ENCODE measurements at regions not wholly inside any gene's neighbourhood (a gene's known extent, or its start where the extent isn't known, plus 50 kb on each side); places are given as distances from the start of the nearest gene placed in this dataset.

GRCh38 chr3:117762621-117763037, 1053.0 kb downstream of the TUSC7 start:
- DNase-seq (ENCODE audit: low read depth), result no peak

GRCh38 chr3:117763561-117763960, 1054.0 kb downstream of the TUSC7 start:
- no peak for DNase-seq (ENCODE audit: low read depth)

GRCh38 chr3:117768581-117768980, 1059.0 kb downstream of the TUSC7 start:
- DNase-seq (ENCODE audit: low read depth), result no peak

- no peak for DNase-seq (ENCODE audit: low read depth)
Measured at GRCh38 chr3:117774130-117774529, 1064.6 kb downstream of the TUSC7 start.

- no peak for DNase-seq (ENCODE audit: low read depth)
Measured at GRCh38 chr3:117786349-117786748, 1076.8 kb downstream of the TUSC7 start.

- no peak for DNase-seq (ENCODE audit: low read depth)
Measured at GRCh38 chr3:117788061-117788460, 1078.5 kb downstream of the TUSC7 start.

- no peak for DNase-seq (ENCODE audit: low read depth)
Measured at GRCh38 chr3:117788506-117788905, 1078.9 kb downstream of the TUSC7 start.

- no peak for DNase-seq (ENCODE audit: low read depth)
Measured at GRCh38 chr3:117790235-117790987, 1080.8 kb downstream of the TUSC7 start.

GRCh38 chr3:117793622-117794265, 1084.2 kb downstream of the TUSC7 start:
- DNase-seq (ENCODE audit: low read depth), result no peak

- DNase-seq (ENCODE audit: low read depth), result no peak
Measured at GRCh38 chr3:117798221-117798620, 1088.6 kb downstream of the TUSC7 start.

- DNase-seq (ENCODE audit: low read depth), result no peak
Measured at GRCh38 chr3:117798687-117799386, 1089.3 kb downstream of the TUSC7 start.

- DNase-seq (ENCODE audit: low read depth), result no peak
Measured at GRCh38 chr3:117799387-117799735, 1089.8 kb downstream of the TUSC7 start.

- no peak for DNase-seq (ENCODE audit: low read depth)
Measured at GRCh38 chr3:117801912-117802239, 1092.3 kb downstream of the TUSC7 start.

- no peak for DNase-seq (ENCODE audit: low read depth)
Measured at GRCh38 chr3:117809186-117810081, 1099.9 kb downstream of the TUSC7 start.

- no peak for DNase-seq (ENCODE audit: low read depth)
Measured at GRCh38 chr3:117811786-117812185, 1102.2 kb downstream of the TUSC7 start.

- no peak for DNase-seq (ENCODE audit: low read depth)
Measured at GRCh38 chr3:117814975-117815374, 1105.4 kb downstream of the TUSC7 start.

GRCh38 chr3:117817103-117817502, 1107.5 kb downstream of the TUSC7 start:
- no peak for DNase-seq (ENCODE audit: low read depth)

GRCh38 chr3:117818592-117818991, 1109.0 kb downstream of the TUSC7 start:
- no peak for DNase-seq (ENCODE audit: low read depth)

GRCh38 chr3:117820658-117821299, 1111.2 kb downstream of the TUSC7 start:
- no peak for DNase-seq (ENCODE audit: low read depth)

- no peak for DNase-seq (ENCODE audit: low read depth)
Measured at GRCh38 chr3:117822416-117822815, 1112.8 kb downstream of the TUSC7 start.

- no peak for DNase-seq (ENCODE audit: low read depth)
Measured at GRCh38 chr3:117836296-117836695, 1126.7 kb downstream of the TUSC7 start.

- DNase-seq (ENCODE audit: low read depth), result no peak
Measured at GRCh38 chr3:117837391-117837790, 1127.8 kb downstream of the TUSC7 start.

All from activated T-helper 9 cell treated with anti-CD3 and anti-CD28 coated beads, Interleukin-2, amount 50 U/mL, for 16 hours (primary cell).